ENCODE measurements at regions not wholly inside any gene's neighbourhood (a gene's known extent, or its start where the extent isn't known, plus 50 kb on each side); places are given as distances from the start of the nearest gene placed in this dataset.

DNA sequence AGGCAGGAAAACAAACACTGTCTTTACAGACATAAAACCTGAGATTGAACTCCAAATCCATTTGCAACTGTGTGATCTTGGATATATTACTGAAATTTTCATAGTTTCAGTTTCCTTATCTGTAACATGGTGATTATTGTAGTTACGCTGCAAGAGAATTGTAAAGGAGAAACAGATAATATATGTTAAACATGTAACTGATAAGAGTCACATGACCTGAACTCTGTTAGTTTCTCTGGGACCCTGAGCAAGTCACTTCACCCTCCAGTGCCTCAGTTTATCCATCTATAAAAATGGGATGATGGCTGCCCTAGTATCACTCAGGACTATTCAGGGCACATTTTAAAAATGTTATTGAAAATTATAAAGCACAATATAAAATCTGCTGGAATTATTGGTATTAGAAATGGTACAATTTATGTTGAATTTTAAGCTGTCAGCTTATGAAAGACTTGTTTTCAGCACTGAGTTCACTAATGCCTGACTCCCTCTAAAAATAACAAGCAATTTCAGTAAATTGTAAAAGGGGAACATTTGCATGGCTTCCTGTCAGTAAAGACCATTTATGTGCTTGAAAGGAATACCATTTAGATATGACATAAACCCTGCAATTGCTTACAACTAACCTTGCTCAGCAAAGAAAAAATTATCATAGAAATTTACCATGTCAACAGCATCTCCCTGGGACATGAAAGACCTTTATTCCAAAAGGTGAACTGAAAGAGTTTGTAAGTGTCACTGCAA lies 393.5 kb downstream of the RAD51AP2 start:
- no peak for DNase-seq

DNA sequence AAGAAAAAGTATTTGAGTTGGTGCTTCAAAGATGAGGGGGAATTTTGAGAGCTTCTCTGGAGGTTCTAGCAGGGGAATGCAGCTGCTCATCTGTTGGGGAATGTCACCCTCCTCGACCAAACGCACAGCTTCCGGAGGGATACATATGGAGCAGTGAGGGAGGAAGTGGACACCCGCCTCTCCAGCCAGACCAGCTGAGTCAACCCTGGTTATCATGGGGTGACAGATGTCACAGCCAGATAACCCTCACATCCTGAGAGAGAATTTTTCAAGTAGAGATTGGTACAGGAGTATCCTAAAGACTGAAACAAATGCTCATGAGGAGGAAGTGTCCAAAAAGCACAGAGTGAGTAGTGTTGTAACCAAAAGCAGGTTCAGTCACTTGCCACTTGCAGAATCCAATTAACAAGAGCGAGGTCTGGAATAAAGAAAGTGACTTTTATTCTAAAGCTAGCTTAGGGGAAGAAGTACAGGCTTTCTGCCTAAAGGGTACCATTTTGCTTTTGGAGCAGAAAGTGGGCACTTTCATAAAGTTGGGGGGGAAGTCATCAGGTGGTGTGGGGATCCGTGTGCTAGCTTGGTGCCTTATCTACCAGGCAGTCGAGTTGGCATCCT lies 395.2 kb downstream of the RAD51AP2 start:
- no peak for DNase-seq

DNA sequence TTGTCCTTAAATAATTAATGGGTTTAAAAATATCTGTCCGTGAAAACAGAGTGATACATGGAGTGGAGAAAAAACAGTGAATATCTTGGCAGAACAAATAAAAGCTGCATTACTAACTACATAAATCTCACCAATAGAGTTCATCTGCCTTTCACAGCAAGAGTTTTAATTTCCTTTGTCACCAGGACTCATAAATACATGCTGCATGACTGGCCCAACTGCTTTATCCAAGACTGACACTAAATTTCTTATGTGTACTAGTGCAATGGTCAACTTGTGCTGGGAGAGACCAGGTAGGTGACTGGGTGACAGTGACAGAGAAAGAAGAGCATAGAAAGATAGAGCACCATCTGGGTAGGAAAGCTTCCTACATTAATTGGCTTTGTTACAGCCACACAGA lies 402.8 kb downstream of the RAD51AP2 start:
- DNase-seq, result no peak

DNA sequence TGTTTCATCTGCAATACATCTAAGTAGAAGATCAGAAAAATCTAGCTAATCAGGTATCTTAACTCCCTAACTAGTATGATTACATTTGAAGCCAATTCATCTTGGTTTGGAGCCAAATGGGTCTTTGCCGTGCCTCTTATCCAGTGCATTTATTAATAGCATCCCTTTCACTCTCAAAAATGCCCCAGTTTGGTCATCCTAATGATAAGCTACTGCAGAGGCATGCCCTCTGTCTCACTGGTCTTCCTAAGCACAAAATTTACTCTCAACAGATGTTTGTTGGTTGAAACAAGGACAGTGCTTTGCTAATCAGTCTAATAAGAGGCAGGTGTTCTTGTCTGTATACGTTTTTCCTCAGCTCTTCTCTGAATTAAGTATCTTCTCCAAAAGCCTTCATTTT lies 403.2 kb downstream of the RAD51AP2 start:
- no peak for DNase-seq

DNA sequence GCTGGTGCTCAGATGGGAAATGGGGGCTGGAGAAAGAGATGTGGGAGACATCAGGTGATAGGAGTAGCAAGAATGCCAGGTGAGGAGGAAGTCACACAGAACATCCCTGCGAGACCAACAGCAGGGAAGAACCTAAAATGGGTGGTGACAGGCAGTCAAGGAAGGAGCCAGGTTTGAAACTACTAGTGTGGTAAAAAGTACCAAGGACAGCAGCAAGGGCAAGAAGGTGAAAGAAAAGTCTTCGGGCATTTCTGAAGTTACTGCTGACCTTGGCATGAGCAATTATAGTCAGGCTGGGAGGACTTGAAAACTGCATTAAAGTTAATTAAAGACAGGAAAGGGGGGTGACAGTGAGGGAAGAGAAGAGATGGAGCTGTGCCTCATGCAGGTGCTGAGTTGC lies 410.4 kb downstream of the RAD51AP2 start:
- DNase-seq, result no peak

DNA sequence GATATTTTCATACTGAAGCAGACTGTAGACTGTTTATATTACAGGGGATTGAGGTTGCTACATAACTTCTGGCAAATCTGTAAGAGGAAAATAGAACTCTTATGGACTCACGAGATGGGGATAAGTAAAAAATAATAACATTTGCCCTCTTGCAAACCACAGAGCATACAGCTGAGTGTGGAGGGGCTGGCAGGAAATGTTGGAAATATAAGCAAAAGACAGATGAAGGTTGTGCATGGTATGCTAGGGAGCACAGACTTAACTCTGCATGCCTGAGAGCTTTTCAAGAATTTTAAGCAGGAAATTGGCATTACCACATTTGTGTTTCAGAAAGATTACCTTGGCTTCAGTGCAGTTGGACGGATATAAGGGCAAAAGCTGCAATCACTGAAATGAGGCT lies 411.1 kb downstream of the RAD51AP2 start:
- no peak for DNase-seq

DNA sequence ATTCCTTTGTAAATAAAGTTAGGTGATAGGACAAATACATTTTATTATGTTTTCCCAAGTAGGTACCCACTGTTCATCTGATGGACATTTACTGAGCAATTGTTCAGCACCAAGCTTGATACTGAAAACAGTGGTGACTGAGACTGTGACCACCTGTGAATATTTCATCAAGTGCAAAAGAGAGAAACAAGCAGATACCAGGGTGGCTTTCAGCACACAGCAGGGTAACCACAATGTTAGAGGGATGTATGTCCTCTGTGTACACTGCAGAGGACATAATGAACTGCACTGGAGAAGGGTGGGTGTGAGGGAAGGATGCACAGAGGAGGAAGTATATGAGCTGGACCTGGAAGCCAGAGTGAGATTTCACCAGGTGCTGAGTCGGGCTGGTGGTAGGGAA lies 411.8 kb downstream of the RAD51AP2 start:
- no peak for DNase-seq

DNA sequence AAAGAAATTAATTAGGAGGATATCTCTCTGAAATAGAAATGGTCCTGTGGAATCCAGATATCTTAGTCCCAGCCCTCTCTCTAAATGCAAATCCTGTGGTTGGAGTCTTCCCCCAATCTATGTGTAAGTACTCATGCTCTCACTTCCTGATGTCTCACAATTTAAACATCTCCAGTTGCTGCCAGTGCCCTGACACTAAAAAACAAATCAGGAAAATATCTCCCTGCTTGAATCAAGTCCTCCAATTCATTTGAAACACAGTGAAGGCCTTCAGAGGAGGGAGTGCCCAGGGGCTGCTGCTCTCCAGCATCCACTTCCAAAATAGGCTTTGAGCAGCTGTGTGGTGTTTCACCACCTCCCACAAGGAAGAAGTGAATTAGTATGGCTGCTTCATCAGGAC lies 413.8 kb downstream of the RAD51AP2 start:
- DNase-seq, result no peak

DNA sequence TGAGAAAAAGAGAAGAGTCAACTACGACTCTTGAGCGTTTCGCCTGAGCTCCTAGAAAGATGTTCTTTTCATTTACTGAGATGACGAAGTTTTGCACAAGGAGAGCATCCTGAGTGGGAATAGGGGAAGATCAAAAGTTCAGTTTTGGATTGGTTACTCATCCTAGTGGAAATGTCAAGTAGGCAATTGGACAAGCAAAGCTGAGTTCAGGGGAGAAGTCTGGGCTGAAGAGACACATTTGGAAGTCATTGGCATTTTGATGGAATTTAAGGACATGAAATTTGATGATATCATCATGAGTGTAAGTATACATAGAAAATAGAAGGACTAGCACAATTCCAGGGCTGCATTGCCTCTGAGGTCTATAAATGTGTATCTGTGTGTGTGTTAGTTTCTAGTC lies 416.6 kb downstream of the RAD51AP2 start:
- DNase-seq, result no peak

DNA sequence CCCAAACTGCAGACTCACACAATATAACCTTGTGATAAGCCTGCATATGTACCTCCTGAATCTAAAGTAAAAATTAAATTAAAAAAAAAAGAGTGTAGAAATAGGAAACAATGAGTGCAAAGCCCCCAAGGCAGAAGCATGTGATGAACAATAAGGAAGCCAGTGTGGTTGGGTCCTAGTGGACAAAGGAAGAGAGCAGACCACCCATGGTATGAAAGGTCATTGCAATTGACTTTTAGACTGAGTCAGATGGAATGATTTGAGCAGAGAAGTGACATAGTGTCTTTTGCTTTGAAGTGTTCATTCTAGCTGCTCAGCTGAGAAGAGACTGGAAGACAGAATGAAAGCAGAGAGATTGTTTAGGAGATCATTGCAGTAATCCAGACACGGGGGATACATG lies 417.1 kb downstream of the RAD51AP2 start:
- DNase-seq, result no peak

DNA sequence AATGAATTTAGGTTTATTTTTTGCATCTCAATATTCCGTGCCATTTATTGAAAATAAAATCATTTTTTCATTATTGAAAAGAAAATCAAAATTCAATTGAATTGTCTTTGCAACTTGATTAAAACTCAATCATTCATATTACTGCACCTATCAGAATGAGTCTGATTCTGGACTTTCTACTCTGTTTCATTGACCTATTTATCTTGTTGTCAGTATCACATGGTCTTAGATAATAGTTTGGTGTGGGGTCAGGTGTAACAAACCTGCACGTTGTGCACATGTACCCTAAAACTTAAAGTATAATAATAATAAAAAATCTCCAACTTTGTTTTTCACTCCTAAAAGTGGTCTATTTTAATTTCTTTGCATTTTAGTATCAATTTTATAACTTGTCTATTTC lies 422.9 kb downstream of the RAD51AP2 start:
- DNase-seq, result no peak

DNA sequence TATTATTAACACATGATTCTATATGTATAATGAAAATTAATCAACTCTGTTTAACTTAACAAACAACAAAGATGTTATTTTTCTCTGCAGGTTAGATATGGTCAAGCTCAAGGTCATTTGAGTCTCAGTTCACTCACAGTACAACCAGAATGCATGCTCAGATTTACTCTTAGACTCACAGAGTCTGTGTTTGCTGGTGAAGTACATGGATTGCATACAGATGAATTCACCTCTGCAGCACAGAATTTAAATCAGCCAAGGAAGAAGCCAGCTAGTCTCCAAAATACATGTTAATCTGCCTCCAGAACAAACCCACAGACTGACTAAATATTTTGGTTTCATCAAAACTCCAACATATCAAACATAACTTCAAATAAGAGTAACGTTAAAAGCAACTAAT lies 424.5 kb downstream of the RAD51AP2 start:
- no peak for DNase-seq

DNA sequence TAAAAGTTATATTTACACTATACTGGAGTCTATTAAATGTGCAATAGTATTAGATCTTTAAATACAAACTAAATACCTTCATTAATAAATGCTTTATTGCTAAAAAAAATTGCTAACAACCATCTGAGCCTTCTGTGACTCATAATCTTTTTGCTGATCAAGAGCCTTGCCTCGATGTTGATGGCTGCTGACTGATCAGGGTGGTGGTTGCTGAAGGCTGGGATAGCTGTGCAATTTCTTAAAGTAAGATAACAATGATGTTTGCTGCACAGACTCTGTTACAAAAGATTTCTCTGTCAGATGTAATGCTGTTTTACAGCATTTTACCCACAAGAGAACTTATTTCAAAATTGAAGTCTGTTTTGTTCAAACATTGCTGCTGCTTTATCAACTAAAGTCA lies 421.4 kb upstream of the CYRIA start:
- no peak for DNase-seq

DNA sequence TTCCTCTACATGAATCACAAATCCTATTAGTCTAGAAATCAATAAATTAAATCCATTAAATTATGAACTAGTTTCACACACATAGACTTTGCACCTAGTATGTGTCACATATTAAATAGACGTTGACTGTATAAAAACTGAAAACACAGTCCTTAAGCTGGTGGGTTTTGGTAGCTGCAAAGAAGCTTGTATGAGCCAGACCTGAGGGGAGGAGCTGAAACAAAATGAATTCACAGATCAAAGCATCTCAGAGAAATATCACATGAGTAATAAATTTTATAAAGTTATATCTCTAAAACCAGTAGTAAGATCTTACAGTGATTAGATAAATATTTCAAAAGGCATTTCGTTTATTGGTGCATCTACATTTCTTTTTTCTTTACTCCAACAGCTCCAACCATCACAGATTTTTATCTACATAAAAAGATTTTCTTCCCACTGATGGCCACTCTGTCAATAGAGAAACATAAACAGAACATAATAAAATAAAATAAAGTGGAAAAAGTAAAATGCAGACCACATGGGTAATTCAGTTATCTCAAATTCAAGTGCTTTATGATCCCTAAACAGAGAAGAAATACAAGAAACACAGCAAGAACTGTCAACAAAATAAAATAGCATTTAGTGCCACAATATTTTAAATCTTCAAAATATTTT lies 420.0 kb upstream of the CYRIA start:
- DNase-seq, result no peak

DNA sequence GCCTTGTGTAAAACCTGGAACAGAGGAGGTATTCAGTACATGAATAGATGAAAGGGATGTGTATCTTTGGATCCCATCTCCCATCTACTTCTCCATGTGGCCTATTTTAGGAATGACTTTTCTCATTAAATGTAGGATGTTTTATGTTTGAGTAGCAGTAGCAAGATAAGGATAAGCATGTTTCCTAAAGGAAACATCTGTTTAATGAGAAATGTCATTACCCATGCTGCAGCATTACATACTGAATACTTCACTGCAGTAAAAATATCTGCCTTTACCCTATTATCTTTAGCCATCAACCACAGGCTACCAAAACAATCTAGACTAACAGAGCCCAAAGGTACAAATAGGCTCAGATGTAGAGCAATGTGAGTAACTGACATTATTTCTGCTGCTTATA lies 419.2 kb upstream of the CYRIA start:
- DNase-seq, result no peak

DNA sequence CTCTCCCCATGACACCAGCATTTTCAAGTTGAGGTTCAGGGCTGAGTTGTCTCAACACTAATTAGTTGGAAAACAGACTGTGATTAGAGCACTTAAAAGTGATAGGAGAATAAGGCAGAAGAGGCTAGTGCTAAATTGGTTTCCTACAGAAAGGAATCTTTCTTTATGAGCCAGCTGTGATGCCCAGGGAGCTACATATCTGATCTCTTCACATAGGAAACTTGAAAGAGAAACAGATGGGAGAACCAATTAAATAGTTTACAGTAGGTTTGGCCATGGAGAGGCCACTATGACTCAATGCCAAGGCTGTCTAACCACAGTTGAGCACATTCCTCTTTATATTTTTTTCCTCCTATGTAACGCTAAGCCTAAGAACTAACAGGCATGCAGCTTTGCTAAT lies 418.3 kb upstream of the CYRIA start:
- DNase-seq, result no peak

DNA sequence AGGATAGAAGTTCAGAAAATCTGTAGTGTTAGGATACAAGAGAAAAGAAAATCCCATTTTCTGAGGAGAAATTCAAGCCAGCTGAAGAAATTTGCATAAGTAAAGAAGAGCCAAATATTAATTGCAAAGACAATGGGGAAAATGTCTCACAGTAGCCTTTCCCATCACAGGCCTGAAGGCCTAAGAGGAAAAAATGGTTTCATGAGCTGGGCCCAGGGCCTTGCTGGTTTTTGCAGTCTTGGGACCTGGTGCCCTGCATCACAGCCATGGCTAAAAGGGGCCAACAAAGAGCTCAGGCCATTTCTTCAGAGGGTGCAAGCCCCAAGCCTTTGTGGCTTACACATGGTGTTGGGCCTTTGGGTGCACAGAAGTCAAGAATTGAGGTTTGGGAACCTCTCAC lies 413.6 kb upstream of the CYRIA start:
- DNase-seq, result no peak

DNA sequence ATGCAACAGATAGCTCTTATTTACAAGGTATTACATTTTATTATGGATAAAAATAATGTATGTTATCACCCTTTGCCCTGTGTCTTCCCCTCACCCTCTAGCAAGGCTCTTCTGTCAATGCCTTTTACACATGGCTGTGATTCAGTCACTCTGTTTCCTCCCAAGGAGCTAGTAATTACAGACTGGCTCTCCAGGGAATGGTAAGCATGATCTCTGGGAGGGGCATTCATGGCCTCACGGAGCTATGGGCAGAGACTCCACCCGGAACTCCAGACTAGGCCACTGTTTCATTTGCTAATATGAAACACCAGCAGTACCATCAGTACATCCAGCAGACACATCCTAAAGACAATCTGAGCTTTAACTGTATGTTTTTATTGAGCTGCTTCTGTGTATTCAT lies 410.9 kb upstream of the CYRIA start:
- no peak for DNase-seq

DNA sequence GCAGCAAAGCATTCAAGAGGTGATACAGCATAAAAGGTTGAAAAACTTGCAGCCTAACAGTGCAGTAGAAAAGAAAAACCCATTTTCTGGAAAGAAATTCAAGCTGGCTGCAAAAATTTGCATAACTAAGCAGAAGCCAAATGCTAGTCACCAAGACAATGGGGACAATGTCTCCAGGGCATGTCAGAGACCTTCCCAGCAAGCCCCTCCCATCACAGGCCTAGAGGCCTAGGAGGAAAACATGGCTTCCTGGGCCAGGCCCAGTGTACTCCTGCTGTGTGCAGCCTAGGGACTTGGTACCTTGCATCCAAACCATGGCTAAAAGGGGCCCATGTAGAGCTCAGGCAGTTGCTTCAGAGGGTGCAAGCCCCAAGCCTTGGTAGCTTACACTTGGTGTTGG lies 405.1 kb upstream of the CYRIA start:
- DNase-seq, result no peak

DNA sequence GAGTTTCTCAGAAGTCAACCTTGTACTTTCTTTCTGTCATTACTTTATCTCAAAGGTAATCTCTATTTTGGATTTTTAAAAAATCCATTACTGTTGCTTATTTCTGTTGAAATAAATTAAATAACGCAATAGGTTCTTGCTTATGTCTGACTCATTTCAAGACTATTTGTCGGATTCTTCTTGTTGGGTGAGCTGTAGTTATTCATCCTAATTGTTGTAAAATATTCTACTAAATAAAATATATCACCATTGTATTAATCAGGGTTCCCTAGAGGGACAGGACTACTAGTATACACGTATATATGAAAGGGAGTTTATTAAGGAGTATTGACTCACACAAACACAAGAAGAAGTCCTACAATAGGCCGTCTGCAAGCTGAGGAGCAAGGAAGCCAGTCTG lies 403.9 kb upstream of the CYRIA start:
- no peak for DNase-seq

DNA sequence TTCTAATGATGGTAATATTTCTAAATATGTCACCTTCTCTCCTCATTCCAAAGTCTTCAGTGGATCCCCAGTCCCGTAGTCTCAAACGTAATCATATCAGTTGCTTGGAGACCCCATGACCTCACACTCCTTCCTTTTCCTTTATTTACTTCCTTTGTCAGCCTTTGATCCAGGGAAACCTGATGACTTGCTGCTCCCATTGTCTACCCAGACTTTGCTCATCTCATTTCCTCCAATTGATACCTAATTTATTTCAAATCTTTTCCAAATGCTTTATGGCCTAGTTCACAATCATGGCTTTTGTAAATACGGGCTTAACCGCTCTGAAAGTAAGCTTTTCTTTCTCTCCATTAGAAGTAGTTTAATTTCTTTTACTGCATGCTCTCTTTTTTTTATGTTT lies 402.4 kb upstream of the CYRIA start:
- no peak for DNase-seq

DNA sequence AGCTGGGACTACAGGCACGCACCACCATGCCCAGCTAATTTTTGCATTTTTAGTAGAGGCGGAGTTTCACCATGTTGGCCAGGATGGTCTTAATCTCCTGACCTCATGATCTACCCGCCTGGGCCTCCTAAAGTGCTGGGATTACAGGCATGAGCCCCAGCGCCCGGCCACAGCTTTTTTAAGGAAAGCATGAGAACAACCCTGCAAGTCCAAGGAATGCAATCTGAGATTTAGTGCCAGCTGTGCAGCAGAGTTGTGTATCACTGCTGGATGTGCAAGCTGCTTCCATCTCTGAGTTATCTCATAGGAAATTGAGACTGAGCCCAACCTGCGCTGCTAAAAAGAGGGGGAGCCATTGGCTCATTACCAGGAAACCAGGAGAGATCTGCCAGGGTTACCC lies 399.9 kb upstream of the CYRIA start:
- DNase-seq, result no peak

DNA sequence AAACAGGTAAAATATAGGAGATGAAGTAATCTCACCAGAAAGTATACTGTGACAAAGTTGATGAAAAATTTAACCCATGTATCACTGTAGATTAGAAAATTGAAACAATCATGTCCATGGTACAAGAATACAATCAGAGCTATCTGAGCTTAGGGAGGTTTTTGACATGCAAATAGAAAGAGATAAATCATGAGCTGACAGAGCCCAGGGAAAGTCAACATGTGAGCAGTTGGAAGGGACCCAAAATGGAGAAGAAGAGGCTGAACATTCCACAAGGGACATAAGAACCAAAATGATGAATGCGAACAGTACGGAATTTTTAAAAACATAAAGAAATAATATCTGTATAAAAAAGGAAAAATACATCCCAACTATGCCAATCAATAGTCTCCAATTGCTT lies 395.4 kb upstream of the CYRIA start:
- DNase-seq, result no peak

DNA sequence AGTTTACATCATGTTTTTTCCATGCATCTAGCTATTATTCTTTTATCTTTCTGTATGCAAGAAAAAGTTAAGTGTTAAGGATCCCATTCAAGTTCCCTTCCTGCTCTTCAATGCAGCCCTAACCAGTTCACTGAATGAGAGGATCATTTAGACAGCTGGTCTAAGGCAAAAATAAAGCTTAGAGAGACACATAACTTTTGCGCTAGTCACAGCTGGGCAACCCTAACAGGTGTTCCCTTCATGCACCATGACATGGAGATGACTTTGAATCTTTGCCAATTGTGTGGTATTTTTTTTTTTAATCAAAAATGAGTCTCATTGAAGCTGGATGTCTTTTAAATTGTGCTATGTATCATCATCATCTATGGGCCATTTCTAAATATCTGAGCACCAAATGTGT lies 393.8 kb upstream of the CYRIA start:
- no peak for DNase-seq
